ENCODE measurements at regions not wholly inside any gene's neighbourhood (a gene's known extent, or its start where the extent isn't known, plus 50 kb on each side); places are given as distances from the start of the nearest gene placed in this dataset.

- TF ChIP-seq CTCF (IDR thresholded peaks at IDR 0.05) (no peak), TCF7 (CRISPR knock-in tag; IDR thresholded peaks at IDR 0.05; ENCODE audit: low read depth) (no peak), GABPB1 (CRISPR knock-in tag; IDR thresholded peaks at IDR 0.05) (no peak), SP1 (CRISPR knock-in tag; conservative IDR thresholded peaks at IDR 0.05) (no peak), RELA (CRISPR knock-in tag; IDR thresholded peaks at IDR 0.05; ENCODE audit: borderline replicate concordance) (no peak), ZNF232 (CRISPR knock-in tag; IDR thresholded peaks at IDR 0.05) (no peak), JAZF1 (CRISPR knock-in tag; IDR thresholded peaks at IDR 0.05) (no peak), ATF3 (CRISPR knock-in tag; conservative IDR thresholded peaks at IDR 0.05) (no peak)
- TF ChIP-seq, protein P1, sequence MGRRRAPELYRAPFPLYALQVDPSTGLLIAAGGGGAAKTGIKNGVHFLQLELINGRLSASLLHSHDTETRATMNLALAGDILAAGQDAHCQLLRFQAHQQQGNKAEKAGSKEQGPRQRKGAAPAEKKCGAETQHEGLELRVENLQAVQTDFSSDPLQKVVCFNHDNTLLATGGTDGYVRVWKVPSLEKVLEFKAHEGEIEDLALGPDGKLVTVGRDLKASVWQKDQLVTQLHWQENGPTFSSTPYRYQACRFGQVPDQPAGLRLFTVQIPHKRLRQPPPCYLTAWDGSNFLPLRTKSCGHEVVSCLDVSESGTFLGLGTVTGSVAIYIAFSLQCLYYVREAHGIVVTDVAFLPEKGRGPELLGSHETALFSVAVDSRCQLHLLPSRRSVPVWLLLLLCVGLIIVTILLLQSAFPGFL (CRISPR knock-in tag; IDR thresholded peaks at IDR 0.05; ENCODE audit: borderline replicate concordance), result no peak
Observed at GRCh38 chr4:141571793-141572192, 64.6 kb upstream of the IL15 start.

All from WTC11 (cell line).